BLaER1 treated with 17β-estradiol and CSF1 and Interleukin-3, amounts not matched to agents 10 nM and 100 nM (cell line): ENCODE measurements at regions not wholly inside any gene's neighbourhood (a gene's known extent, or its start where the extent isn't known, plus 50 kb on each side); places are given as distances from the start of the nearest gene placed in this dataset.
A peak's percentile ranks its signal among the peaks of the same experiment; 100 is the strongest.

Experiments used
- H3K27ac ChIP-seq, 11 experiments: shearing (Covaris generic); formaldehyde crosslinking; 2 replicates each; pipeline ENCODE4 v1.8.1; 2022
- H3K27me3 ChIP-seq, 11 experiments: shearing (Covaris generic); formaldehyde crosslinking; 2 replicates each; pipeline ENCODE4 v1.8.1; 2022
- H3K36me3 ChIP-seq, 11 experiments: shearing (Covaris generic); formaldehyde crosslinking; 2 replicates each; pipeline ENCODE4 v1.8.1; 2022
- H3K4me1 ChIP-seq, 10 experiments: shearing (Covaris generic); formaldehyde crosslinking; 2 replicates each; pipeline ENCODE4 v1.8.1; 2022
- H3K4me2 ChIP-seq, 11 experiments: shearing (Covaris generic); formaldehyde crosslinking; 2 replicates each; pipeline ENCODE4 v1.8.1; 2022
- H3K4me3 ChIP-seq, 10 experiments: shearing (Covaris generic); formaldehyde crosslinking; 2 replicates each; pipeline ENCODE4 v1.8.1; 2022
- H3K9ac ChIP-seq, 11 experiments: shearing (Covaris generic); formaldehyde crosslinking; 2 replicates each; pipeline ENCODE4 v1.8.1; 2022
- H3K9me3 ChIP-seq, 11 experiments: shearing (Covaris generic); formaldehyde crosslinking; replicated peaks in 1 of 11; 2 replicates each; pipeline ENCODE4 v1.8.1; 2022
- H4K20me1 ChIP-seq, 11 experiments: shearing (Covaris generic); formaldehyde crosslinking; 2 replicates each; pipeline ENCODE4 v1.8.1; 2022
- Cebpa-rat ChIP-seq, 11 experiments: shearing (Covaris generic); IDR thresholded peaks; 2 replicates each; pipeline ENCODE4 v1.8.1; 2022

DNA sequence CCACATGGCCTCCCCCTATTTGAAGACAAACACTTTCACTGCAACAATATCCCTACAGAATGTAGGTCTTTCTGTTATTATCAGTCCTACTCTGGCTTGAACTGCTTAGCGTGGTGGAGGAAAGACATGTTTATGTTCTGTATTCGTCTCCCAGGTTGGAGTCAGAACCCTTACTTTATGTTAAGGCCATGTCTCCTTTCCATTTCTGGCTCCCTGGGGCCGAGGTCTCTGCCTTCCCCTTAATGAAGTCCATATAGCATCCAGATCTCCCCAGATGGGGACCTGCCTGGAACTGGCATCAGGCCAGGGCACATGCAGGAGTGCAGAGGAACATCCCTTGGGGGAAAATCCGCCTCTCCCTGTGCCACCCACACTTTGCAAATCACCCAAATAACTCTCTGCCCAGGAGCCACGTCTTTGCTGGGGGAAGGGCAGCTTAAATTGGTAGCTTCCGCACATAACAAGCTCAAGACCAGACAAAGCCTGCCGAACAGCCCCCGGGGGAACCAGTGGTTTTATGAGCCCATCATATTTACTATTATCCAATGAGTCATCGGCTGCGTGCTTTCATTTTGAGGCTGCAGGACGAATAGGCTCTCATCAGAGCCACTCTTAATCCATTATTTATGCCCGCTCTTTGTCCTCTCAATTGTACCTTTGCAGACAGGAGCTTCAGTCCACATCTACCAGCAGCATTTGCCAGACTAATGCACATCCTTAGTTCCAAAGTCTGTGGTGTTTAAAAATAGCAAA lies 237.0 kb downstream of the UACA start:
- Histone ChIP-seq H3K4me3 (peak overlapping the region in 3 of 10 experiments; percentile 3 to 17 (median 15); a peak in 3 of 20 replicates), H3K4me2 (peak overlapping the region; percentile 68 to 89 (median 84)), H3K4me1 (peaks cover 34 to 91% (median 80%) of the 10 kb centered on the region in 10 experiments), H3K9ac (peak overlapping the region in 1 of 11 experiments; percentile 6; a peak in 1 of 22 replicates), H3K36me3 (no peaks in the 10 kb centered on the region), H3K9me3 (no peaks in the 10 kb centered on the region), H3K27ac (peak overlapping the region in 2 of 11 experiments; percentile 26 to 44; a peak in 3 of 22 replicates), H3K27me3 (peaks cover 0 to 94% (median 43%) of the 10 kb centered on the region in 11 experiments; a peak in 16 of 22 replicates), H4K20me1 (peaks cover 0 to 76% (median 17%) of the 10 kb centered on the region in 11 experiments; a peak in 14 of 22 replicates)
- TF ChIP-seq Cebpa-rat (IDR thresholded peaks at IDR 0.05): no peak

DNA sequence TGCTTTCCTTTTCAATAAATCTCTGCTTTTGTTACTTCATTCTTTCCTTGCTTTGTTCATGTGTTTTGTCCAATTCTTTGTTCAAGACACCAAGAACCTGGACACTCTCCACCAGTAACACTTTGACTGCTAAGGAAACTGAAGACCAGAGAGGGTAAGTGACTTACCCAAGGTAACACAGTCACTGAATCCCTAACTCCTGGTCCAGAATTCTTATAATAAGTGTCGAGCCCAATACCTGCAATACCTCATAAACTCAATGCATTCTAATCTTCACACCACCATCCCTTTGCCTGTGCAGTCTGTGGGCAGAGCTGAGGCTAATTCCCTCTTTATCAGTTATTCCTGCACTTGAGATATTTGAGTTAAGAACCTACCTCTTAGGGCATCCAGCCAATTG lies 237.8 kb downstream of the UACA start:
- peak overlapping the region in 1 of 11 experiments; percentile 44; a peak in 1 of 22 replicates for H3K27ac ChIP-seq
- H3K27me3 ChIP-seq: peaks cover 0 to 96% (median 45%) of the 10 kb centered on the region in 11 experiments; a peak in 16 of 22 replicates
- H3K4me1 ChIP-seq: peaks cover 34 to 90% (median 80%) of the 10 kb centered on the region in 10 experiments
- H3K9me3 ChIP-seq: no peaks in the 10 kb centered on the region
- peak overlapping the region in 9 of 11 experiments; percentile 68 to 89 (median 84); a peak in 17 of 22 replicates for H3K4me2 ChIP-seq
- H3K4me3 ChIP-seq: no peak overlapping the region
- no peak for TF ChIP-seq Cebpa-rat (IDR thresholded peaks at IDR 0.05)
- H4K20me1 ChIP-seq: peaks cover 0 to 76% (median 17%) of the 10 kb centered on the region in 11 experiments; a peak in 14 of 22 replicates
- H3K9ac ChIP-seq: 0 out of 22 replicates have a peak overlapping the region, but pooled peaks of 1 of the 11 experiments have one; percentile 6
- H3K36me3 ChIP-seq: no peaks in the 10 kb centered on the region

DNA sequence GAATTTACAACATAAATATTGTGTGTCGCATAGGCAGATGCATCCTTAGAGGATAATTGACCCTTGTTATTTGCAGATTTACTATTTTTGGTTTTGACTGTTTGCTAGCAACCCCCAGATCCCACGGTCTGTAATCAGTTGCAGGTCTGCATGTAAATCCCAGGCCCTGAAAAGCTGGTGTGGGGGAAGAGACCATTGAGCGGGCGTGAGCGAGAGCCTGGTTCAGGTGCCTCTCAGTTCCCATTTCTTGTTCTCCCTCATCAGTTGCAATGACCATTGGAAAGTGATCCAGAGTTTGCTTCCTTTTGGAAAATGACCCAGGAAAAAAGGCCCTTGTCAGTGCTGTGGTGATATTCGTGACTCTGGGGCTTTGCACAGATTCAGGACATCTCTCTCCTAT lies 238.9 kb downstream of the UACA start:
- Histone ChIP-seq H3K27ac (peak overlapping the region in 1 of 11 experiments; percentile 56; a peak in 1 of 22 replicates), H3K27me3 (peaks cover 0 to 96% (median 49%) of the 10 kb centered on the region in 11 experiments; a peak in 17 of 22 replicates), H3K9me3 (no peaks in the 10 kb centered on the region), H4K20me1 (peaks cover 0 to 74% (median 16%) of the 10 kb centered on the region in 11 experiments; a peak in 14 of 22 replicates), H3K36me3 (no peaks in the 10 kb centered on the region), H3K4me2 (peak overlapping the region in 9 of 11 experiments; percentile 0 to 89 (median 83); a peak in 16 of 22 replicates), H3K4me1 (peaks cover 34 to 79% (median 74%) of the 10 kb centered on the region in 10 experiments), H3K9ac (peak overlapping the region in 2 of 11 experiments; percentile 1 to 35; a peak in 2 of 22 replicates), H3K4me3 (peak overlapping the region in 1 of 10 experiments; percentile 15; a peak in 2 of 20 replicates)
- no peak for TF ChIP-seq Cebpa-rat (IDR thresholded peaks at IDR 0.05)

DNA sequence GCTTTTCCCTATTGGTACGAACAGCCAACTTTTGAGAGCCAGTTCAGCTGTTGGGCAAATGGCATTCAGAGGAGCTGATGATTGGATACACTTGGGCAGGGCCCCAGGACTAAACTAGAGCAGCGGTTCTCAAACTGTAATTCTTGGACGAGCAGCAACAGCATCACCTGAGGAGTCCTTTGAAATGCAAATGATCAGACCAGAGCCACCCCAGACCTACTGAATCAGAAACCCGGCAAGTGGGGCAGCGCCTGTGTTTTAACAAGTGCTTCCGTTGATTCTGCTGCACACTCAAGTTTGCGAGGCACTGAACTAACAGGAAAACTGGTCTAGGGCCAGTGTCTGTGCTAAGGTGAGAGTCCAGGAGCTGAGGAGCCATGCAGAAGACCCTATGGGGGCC lies 239.7 kb downstream of the UACA start:
- no peak overlapping the region for H3K27ac ChIP-seq
- TF ChIP-seq Cebpa-rat (IDR thresholded peaks at IDR 0.05): no peak

DNA sequence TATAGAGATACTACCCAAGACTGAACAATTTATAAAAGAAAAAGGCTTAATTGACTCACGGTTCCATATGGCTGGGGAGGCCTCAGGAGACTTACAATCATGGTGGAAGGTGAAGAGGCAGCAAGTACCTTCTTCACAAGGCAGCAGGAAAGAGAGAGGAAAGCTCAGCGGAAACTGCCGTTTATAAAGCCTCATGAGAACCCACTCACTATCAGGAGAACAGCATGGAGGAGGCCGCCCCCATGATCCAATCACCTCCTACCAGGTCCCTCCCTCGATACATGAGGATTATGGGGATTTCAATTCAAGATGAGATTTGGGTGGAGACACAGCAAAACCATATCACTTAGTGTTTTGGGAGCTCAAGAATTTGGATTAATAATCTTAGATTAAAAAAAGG lies 240.2 kb downstream of the UACA start:
- Histone ChIP-seq H3K9ac (no peak overlapping the region), H3K4me2 (peak overlapping the region in 8 of 11 experiments; percentile 68 to 89 (median 84); a peak in 15 of 22 replicates), H3K27ac (no peak overlapping the region), H3K36me3 (no peaks in the 10 kb centered on the region), H3K27me3 (peaks cover 0 to 98% (median 55%) of the 10 kb centered on the region in 11 experiments; a peak in 18 of 22 replicates), H3K4me3 (no peak overlapping the region), H4K20me1 (peaks cover 0 to 74% (median 17%) of the 10 kb centered on the region in 11 experiments; a peak in 14 of 22 replicates), H3K4me1 (peaks cover 24 to 66% (median 61%) of the 10 kb centered on the region in 10 experiments), H3K9me3 (no peaks in the 10 kb centered on the region)
- no peak for TF ChIP-seq Cebpa-rat (IDR thresholded peaks at IDR 0.05)

More for the DNA sequence above, 239.7 kb downstream of the UACA start:
- Histone ChIP-seq H4K20me1 (peaks cover 0 to 74% (median 14%) of the 10 kb centered on the region in 11 experiments; a peak in 14 of 22 replicates), H3K4me3 (no peak overlapping the region; a peak in 1 of 20 replicates), H3K4me1 (peaks cover 28 to 71% (median 65%) of the 10 kb centered on the region in 10 experiments), H3K9ac (no peak overlapping the region), H3K9me3 (no peaks in the 10 kb centered on the region), H3K4me2 (peak overlapping the region in 9 of 11 experiments; percentile 0 to 89 (median 83); a peak in 16 of 22 replicates), H3K27me3 (peaks cover 0 to 96% (median 51%) of the 10 kb centered on the region in 11 experiments; a peak in 18 of 22 replicates), H3K36me3 (no peaks in the 10 kb centered on the region)

DNA sequence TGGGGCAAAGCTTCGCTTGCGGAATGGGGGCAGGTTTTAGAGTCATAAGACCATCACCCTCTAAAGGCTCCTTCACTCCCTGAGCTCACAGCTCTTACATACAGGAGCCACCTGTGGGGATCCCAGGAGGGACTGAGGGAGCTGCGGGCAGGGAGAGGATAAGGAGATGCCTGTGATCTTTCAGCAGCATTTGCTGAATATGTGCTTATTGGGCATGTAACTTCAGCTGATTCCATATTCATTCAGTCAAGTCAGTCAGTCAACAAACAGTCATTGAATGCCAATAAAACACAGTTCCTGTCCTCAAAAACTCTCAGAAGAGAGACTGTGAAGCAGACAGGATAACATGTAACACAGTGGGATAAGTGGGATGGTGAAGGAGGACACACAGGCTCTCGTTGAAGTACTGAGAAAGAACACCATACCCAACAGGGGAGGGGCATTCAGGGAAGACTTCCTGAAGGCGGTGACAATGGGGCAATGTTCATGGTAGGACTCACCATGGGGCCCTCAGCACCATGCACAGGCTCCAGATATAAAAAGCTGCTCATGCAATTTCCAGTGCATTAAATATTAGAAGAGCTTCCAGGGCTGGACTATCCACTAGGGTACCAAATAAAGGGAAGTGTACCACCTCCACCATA lies 240.9 kb downstream of the UACA start:
- H3K27ac ChIP-seq: no peak overlapping the region
- H3K4me2 ChIP-seq: peak overlapping the region in 7 of 11 experiments; percentile 68 to 89 (median 84); a peak in 12 of 22 replicates
- H3K9me3 ChIP-seq: no peaks in the 10 kb centered on the region
- H3K36me3 ChIP-seq: no peaks in the 10 kb centered on the region
- TF ChIP-seq Cebpa-rat (IDR thresholded peaks at IDR 0.05): no peak
- H3K27me3 ChIP-seq: peaks cover 0 to 100% (median 57%) of the 10 kb centered on the region in 11 experiments; a peak in 18 of 22 replicates
- H3K4me1 ChIP-seq: peaks cover 16 to 59% (median 53%) of the 10 kb centered on the region in 10 experiments
- H4K20me1 ChIP-seq: peaks cover 0 to 73% (median 16%) of the 10 kb centered on the region in 11 experiments; a peak in 14 of 22 replicates
- H3K9ac ChIP-seq: no peak overlapping the region
- H3K4me3 ChIP-seq: no peak overlapping the region

DNA sequence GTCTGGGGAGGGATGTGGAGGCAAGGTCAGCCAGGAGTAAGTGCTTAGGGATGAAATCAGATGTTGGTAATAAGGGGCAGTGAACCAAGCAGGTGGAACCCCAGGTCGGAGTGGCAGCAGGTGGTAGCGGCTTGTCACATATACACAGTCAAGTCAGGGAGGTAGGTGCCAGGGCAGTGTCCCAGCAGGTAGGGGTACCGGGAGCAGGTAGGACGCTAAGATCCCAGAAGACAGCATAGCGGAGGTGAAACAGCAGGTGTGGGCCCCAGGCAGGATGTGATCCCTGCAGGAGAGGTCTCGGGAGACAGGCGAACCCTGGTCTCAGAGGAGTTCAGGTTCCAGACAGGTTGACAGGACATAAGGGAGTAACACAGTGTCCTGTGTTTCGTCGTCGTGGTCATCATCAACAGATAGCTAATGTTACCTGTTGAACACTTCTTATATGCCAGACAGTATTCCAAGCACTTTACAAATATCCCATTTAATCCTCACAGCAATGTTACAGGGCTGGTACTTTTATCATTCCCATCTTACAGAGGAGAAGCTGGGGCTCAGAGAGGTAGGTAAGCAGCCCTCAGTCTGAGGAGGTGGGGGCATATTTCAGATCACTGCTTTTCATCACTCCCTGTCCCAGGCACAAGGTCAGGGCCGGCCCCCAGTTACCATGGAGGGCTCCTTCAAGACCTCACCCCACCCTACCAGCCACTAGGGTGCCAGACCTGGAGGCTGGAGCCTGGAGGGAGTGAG lies 241.6 kb downstream of the UACA start:
- H4K20me1 ChIP-seq: peaks cover 0 to 73% (median 14%) of the 10 kb centered on the region in 11 experiments; a peak in 14 of 22 replicates
- TF ChIP-seq Cebpa-rat (IDR thresholded peaks at IDR 0.05): no peak
- H3K4me1 ChIP-seq: peaks cover 9 to 52% (median 46%) of the 10 kb centered on the region in 10 experiments
- H3K4me2 ChIP-seq: peak overlapping the region in 7 of 11 experiments; percentile 14 to 89 (median 84); a peak in 12 of 22 replicates
- H3K9me3 ChIP-seq: no peaks in the 10 kb centered on the region
- no peak overlapping the region for H3K27ac ChIP-seq
- H3K9ac ChIP-seq: no peak overlapping the region
- H3K27me3 ChIP-seq: peaks cover 0 to 100% (median 57%) of the 10 kb centered on the region in 11 experiments; a peak in 18 of 22 replicates
- H3K4me3 ChIP-seq: no peak overlapping the region
- no peaks in the 10 kb centered on the region for H3K36me3 ChIP-seq

DNA sequence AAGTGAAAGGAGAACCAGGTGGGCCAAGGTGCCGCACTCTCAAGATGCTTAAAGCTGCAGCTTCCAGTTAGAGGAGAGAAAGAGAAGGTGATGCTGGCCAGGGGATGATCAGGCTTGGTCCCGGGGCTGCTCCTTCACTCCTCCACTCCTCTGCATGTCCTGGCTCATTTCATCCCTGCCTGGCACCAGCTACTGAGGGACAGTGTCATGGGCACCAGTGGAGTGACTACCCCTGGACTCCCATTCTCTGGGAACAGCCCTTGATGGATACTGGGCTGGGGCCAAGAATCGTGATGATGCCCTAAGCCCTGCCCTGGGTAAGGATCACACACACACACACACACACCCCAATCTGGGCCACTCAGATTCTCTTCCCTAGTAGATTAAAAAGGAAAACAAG lies 243.7 kb downstream of the UACA start:
- H3K27me3 ChIP-seq: peaks cover 0 to 97% (median 59%) of the 10 kb centered on the region in 11 experiments; a peak in 18 of 22 replicates

More for the DNA sequence above, 243.7 kb downstream of the UACA start:
- Histone ChIP-seq H3K4me2 (no peak overlapping the region), H3K9me3 (no peaks in the 10 kb centered on the region), H3K36me3 (no peaks in the 10 kb centered on the region), H3K4me1 (peaks cover 0 to 32% (median 26%) of the 10 kb centered on the region in 10 experiments; a peak in 16 of 20 replicates), H3K9ac (no peak overlapping the region), H3K27ac (no peak overlapping the region), H4K20me1 (peaks cover 0 to 60% (median 10%) of the 10 kb centered on the region in 11 experiments; a peak in 13 of 22 replicates), H3K4me3 (no peak overlapping the region)
- no peak for TF ChIP-seq Cebpa-rat (IDR thresholded peaks at IDR 0.05)
